DMS53 treated with DMSO at 0.1 percent for 48 hours (cell line): ENCODE measurements at regions not wholly inside any gene's neighbourhood (a gene's known extent, or its start where the extent isn't known, plus 50 kb on each side); places are given as distances from the start of the nearest gene placed in this dataset.
A peak's percentile ranks its signal among the peaks of the same experiment; 100 is the strongest.

Source experiments
- DNase-seq: peaks from one replicate; lab custom pipeline; 2025; ENCODE audit not compliant: unreplicated experiment; lab: John Stamatoyannopoulos, UW

- peak; percentile 85 for DNase-seq
These were observed 61.1 kb upstream of the FAM216B start for GRCh38 chr13:42720113-42720857.

GRCh38 chr13:42720858-42721219 lies 60.5 kb upstream of the FAM216B start:
- DNase-seq = no peak

DNA sequence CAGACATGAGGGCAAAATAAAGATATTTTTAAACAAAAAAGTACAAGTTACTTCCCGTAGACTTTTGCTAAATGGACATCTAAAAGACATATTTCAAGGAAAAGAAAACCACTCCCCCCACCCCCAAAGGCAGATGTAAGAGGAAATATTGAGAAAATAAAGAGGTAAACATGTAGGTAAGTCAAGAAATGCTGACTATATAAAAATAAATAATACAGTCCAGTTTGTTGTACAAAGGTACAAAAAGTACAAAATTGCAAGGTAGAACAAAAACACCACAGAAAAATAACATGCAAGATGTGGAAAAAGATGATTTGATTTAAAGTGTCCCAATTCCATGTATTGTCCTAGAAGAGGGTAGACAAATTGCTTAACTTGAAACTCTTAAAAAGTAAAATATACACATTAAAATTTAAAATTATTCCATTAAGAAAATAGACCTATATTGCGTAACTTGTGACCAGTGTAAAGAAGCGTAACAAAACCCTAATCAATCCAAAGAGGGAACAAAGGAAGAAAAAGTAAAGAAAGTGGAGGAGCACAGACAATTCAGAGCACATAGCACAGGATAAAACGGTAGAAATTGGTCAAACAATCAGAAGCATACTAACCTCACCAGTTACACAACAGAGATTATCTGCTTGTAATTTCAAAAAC lies 58.4 kb upstream of the FAM216B start:
- no peak for DNase-seq

DNA sequence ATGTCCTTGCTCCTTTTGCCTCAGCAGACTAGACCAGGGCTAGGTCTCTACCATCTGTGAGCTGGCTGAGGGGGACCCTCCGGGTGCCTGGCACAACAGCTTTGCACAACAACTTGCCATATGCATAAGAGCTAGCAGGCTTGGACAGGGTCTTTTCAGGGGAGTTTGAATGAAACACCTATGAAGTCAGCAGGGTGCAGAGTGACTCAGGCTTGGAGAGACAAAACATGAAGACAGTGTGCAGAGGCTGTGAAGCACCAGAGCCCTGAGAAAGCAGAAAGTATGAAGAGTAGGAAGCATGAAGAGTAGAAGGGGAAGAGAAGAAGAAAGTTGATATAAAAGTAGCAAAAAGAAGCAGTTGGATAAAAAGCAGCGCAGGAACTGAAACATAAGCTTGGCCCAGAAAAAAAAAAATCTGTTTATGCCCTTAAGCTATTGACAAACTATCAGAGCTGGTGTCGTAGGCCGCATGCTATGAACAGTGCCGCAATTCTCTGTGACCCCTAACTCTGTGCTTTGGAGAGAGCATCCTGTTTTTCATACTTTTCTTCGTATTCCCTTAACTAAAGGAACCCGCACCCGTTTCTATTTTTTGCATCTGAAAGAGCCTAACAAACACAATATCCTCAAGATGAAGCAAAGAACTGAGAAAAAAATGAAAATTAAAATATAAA lies 52.7 kb upstream of the FAM216B start:
- no peak for DNase-seq

DNA sequence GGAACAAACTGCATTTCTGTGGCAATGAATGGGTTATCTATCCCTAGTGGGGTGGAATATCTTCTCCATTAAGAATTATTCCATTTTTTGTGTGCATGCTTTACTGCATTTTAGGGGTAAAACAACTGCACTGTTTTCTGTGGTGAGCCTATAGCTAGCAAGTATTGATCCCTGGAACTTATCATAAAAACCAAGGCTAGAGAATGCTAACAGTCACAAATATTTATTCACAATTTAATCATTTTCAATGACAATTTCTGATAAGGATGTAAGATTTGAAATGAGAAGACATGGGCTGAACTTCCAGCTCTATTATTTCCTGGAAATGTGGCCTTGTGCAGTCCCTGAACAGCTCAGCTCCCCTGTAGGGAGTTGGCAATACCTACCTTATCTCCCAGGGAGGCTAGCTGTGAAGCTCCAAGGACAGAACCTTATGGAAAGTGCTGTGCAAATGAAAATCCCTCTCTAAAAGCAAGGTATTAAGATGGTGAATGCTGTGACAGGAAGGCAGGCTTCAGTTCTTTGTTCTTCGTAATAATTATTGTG lies 51.5 kb upstream of the FAM216B start:
- DNase-seq = no peak
